ENCODE measurements at regions not wholly inside any gene's neighbourhood (a gene's known extent, or its start where the extent isn't known, plus 50 kb on each side); places are given as distances from the start of the nearest gene placed in this dataset.
"Not testable (repeated sequence)": the region's sequence is repeated elsewhere in the genome, so short reads cannot be mapped to it uniquely, and the experiment has no call there.

- Histone ChIP-seq H3K27me3 (no peaks in the 10 kb centered on the region), H3K4me3 (ENCODE audit: low read depth, low read length) (no peak overlapping the region), H3K4me1 (no peaks in the 10 kb centered on the region), H3K9me3 (no peaks in the 10 kb centered on the region), H3K36me3 (no peaks in the 10 kb centered on the region)
- TF ChIP-seq CTCF (IDR thresholded peaks at IDR 0.05; ENCODE audit: low read depth, low read length) = no peak
- no peak for DNase-seq
Measured at GRCh38 chr4:13731019-13731418, 103.5 kb upstream of the BOD1L1 start.

GRCh38 chr4:13733817-13734216 is 106.3 kb upstream of the BOD1L1 start:
- Histone ChIP-seq H3K9me3 (no peaks in the 10 kb centered on the region), H3K27me3 (no peaks in the 10 kb centered on the region), H3K4me1 (no peaks in the 10 kb centered on the region), H3K36me3 (no peaks in the 10 kb centered on the region), H3K4me3 (ENCODE audit: low read depth, low read length) (no peak overlapping the region)
- DNase-seq = no peak
- no peak for TF ChIP-seq CTCF (IDR thresholded peaks at IDR 0.05; ENCODE audit: low read depth, low read length)

- H3K36me3 ChIP-seq = no peaks in the 10 kb centered on the region
- TF ChIP-seq CTCF (IDR thresholded peaks at IDR 0.05; ENCODE audit: low read depth, low read length) = no peak
- DNase-seq = no peak
- H3K9me3 ChIP-seq = no peaks in the 10 kb centered on the region
- no peak overlapping the region for H3K4me3 ChIP-seq (ENCODE audit: low read depth, low read length)
- no peaks in the 10 kb centered on the region for H3K4me1 ChIP-seq
- H3K27me3 ChIP-seq = no peaks in the 10 kb centered on the region
Measured at GRCh38 chr4:13750594-13750993, 123.1 kb upstream of the BOD1L1 start.

GRCh38 chr4:13761581-13761980 is 134.1 kb upstream of the BOD1L1 start:
- not testable (repeated sequence) for H3K9me3 ChIP-seq; H3K36me3 ChIP-seq; H3K4me1 ChIP-seq; H3K4me3 ChIP-seq (ENCODE audit: low read depth, low read length); H3K27me3 ChIP-seq; DNase-seq

- Histone ChIP-seq H3K9me3 (no peaks in the 10 kb centered on the region), H3K27me3 (no peaks in the 10 kb centered on the region), H3K36me3 (no peaks in the 10 kb centered on the region), H3K4me1 (no peaks in the 10 kb centered on the region), H3K4me3 (ENCODE audit: low read depth, low read length) (no peak overlapping the region)
- TF ChIP-seq CTCF (IDR thresholded peaks at IDR 0.05; ENCODE audit: low read depth, low read length) = no peak
- no peak for DNase-seq
Measured at GRCh38 chr4:13762130-13762529, 134.6 kb upstream of the BOD1L1 start.

GRCh38 chr4:13763707-13764106 is 136.2 kb upstream of the BOD1L1 start:
- H3K9me3 ChIP-seq = no peaks in the 10 kb centered on the region
- no peaks in the 10 kb centered on the region for H3K36me3 ChIP-seq
- no peaks in the 10 kb centered on the region for H3K27me3 ChIP-seq
- no peak for DNase-seq
- no peaks in the 10 kb centered on the region for H3K4me1 ChIP-seq
- TF ChIP-seq CTCF (IDR thresholded peaks at IDR 0.05; ENCODE audit: low read depth, low read length) = no peak
- no peak overlapping the region for H3K4me3 ChIP-seq (ENCODE audit: low read depth, low read length)

- no peaks in the 10 kb centered on the region for H3K4me1 ChIP-seq
- no peaks in the 10 kb centered on the region for H3K27me3 ChIP-seq
- no peak for TF ChIP-seq CTCF (IDR thresholded peaks at IDR 0.05; ENCODE audit: low read depth, low read length)
- H3K4me3 ChIP-seq (ENCODE audit: low read depth, low read length) = no peak overlapping the region
- DNase-seq = no peak
- no peaks in the 10 kb centered on the region for H3K9me3 ChIP-seq
- no peaks in the 10 kb centered on the region for H3K36me3 ChIP-seq
Measured at GRCh38 chr4:13765539-13765938, 138.0 kb upstream of the BOD1L1 start.

All from BE2C (cell line).